ENCODE measurements at regions not wholly inside any gene's neighbourhood (a gene's known extent, or its start where the extent isn't known, plus 50 kb on each side); places are given as distances from the start of the nearest gene placed in this dataset.

- TF ChIP-seq GATA2 (IDR thresholded peaks at IDR 0.05; ENCODE audit: low read depth, low read length) (no peak), GATA3 (IDR thresholded peaks at IDR 0.05; ENCODE audit: low read depth, low read length) (no peak)
Measured at GRCh38 chr13:76231522-76232167, 595.5 kb downstream of the LMO7 start.

GRCh38 chr13:76229281-76229680, 593.2 kb downstream of the LMO7 start:
- TF ChIP-seq GATA3 (IDR thresholded peaks at IDR 0.05; ENCODE audit: low read depth, low read length) (no peak), GATA2 (IDR thresholded peaks at IDR 0.05; ENCODE audit: low read depth, low read length) (no peak)

GRCh38 chr13:76226941-76227340, 590.8 kb downstream of the LMO7 start:
- TF ChIP-seq GATA3 (IDR thresholded peaks at IDR 0.05; ENCODE audit: low read depth, low read length) (no peak), GATA2 (IDR thresholded peaks at IDR 0.05; ENCODE audit: low read depth, low read length) (no peak)

GRCh38 chr13:76225815-76226489, 589.8 kb downstream of the LMO7 start:
- no peak for TF ChIP-seq GATA2 (IDR thresholded peaks at IDR 0.05; ENCODE audit: low read depth, low read length)
- no peak for TF ChIP-seq GATA3 (IDR thresholded peaks at IDR 0.05; ENCODE audit: low read depth, low read length)

GRCh38 chr13:76223999-76224398, 587.9 kb downstream of the LMO7 start:
- TF ChIP-seq GATA3 (IDR thresholded peaks at IDR 0.05; ENCODE audit: low read depth, low read length) (no peak), GATA2 (IDR thresholded peaks at IDR 0.05; ENCODE audit: low read depth, low read length) (no peak)

GRCh38 chr13:76223565-76223964, 587.4 kb downstream of the LMO7 start:
- TF ChIP-seq GATA2 (IDR thresholded peaks at IDR 0.05; ENCODE audit: low read depth, low read length), result no peak
- TF ChIP-seq GATA3 (IDR thresholded peaks at IDR 0.05; ENCODE audit: low read depth, low read length), result no peak

GRCh38 chr13:76222511-76222910, 586.4 kb downstream of the LMO7 start:
- TF ChIP-seq GATA2 (IDR thresholded peaks at IDR 0.05; ENCODE audit: low read depth, low read length), result no peak
- TF ChIP-seq GATA3 (IDR thresholded peaks at IDR 0.05; ENCODE audit: low read depth, low read length), result no peak

GRCh38 chr13:76216729-76217128, 580.6 kb downstream of the LMO7 start:
- TF ChIP-seq GATA2 (IDR thresholded peaks at IDR 0.05; ENCODE audit: low read depth, low read length) (no peak), GATA3 (IDR thresholded peaks at IDR 0.05; ENCODE audit: low read depth, low read length) (no peak)

- TF ChIP-seq GATA3 (IDR thresholded peaks at IDR 0.05; ENCODE audit: low read depth, low read length) (no peak), GATA2 (IDR thresholded peaks at IDR 0.05; ENCODE audit: low read depth, low read length) (no peak)
Measured at GRCh38 chr13:76214001-76214400, 577.9 kb downstream of the LMO7 start.

DNA sequence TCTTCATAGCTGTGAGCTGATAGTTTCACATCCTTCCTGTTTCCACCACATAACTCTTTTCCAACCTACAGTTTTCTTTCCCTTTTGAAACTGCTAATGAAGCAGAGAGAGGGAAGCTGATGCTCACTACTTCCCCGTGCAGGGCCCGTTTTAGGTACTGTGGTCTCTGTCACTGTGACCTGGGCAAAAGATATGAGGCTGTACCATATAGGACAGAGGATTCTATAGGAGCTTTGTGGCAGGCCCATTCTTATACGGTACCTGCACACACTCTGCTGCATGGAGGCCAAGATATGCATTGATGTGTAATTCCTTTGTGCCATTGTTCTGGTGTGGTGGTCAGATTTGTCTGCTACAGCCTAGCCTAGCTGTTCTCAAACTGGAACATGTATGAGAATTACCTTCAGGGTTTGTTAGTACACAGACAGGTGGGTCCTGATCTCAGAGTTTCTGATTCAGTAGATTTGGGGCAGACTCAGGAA, 577.3 kb downstream of the LMO7 start:
- TF ChIP-seq GATA2 (IDR thresholded peaks at IDR 0.05; ENCODE audit: low read depth, low read length), result no peak
- no peak for TF ChIP-seq GATA3 (IDR thresholded peaks at IDR 0.05; ENCODE audit: low read depth, low read length)

DNA sequence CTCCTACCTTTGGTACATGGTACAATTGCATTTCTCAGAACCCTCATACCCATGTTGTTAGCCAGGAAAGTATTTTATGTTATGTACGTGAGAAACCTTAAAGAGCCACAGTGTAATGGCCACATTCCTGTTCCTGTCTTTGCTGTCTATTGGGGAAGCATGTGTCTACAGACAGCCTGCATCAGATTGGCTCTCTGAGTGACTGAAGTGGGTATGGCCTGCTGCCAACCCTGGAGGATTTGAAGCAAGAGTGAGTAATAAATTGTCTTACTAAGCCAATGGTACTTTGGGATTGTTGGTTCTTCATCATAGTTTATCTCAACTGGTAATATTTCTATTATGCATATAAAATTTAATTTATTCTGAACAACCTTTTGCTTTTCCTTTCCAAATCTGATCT, 574.1 kb downstream of the LMO7 start:
- TF ChIP-seq GATA3 (IDR thresholded peaks at IDR 0.05; ENCODE audit: low read depth, low read length), result no peak
- TF ChIP-seq GATA2 (IDR thresholded peaks at IDR 0.05; ENCODE audit: low read depth, low read length), result no peak

DNA sequence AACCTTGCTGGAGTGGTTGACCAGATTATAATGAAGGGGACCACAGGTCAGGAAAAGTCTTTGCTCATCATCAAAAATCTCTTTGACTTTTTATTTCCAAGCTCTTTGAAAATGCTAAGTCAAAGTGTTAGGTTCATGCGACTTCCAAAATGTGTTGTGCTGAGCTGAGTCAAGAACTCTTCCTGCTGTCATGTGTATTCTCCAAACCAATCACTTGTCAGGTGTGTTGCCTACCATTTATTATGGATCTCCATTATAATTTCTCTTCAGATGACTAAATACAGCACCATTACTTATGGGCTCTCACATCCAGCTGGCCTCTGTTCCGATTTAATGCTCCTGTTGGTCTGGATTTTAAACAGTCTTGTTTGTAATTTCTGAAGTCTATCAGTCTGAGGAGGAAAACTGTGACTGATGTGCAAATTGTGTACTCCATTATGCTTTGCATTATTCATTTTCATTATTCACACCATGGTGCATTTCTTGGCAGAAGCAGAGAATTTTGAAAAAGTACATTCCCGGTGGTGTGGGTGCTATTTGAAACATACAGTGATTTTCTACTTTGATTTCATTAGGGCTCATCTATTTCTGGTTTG, 562.5 kb downstream of the LMO7 start:
- TF ChIP-seq GATA2 (IDR thresholded peaks at IDR 0.05; ENCODE audit: low read depth, low read length) (no peak), GATA3 (IDR thresholded peaks at IDR 0.05; ENCODE audit: low read depth, low read length) (no peak)

- TF ChIP-seq GATA3 (IDR thresholded peaks at IDR 0.05; ENCODE audit: low read depth, low read length), result no peak
- no peak for TF ChIP-seq GATA2 (IDR thresholded peaks at IDR 0.05; ENCODE audit: low read depth, low read length)
Measured at GRCh38 chr13:76189882-76190519, 553.9 kb downstream of the LMO7 start.

GRCh38 chr13:76175961-76176725, 540.0 kb downstream of the LMO7 start:
- TF ChIP-seq GATA2 (IDR thresholded peaks at IDR 0.05; ENCODE audit: low read depth, low read length) (no peak), GATA3 (IDR thresholded peaks at IDR 0.05; ENCODE audit: low read depth, low read length) (no peak)
